KG1 (cell line): ENCODE measurements at regions not wholly inside any gene's neighbourhood (a gene's known extent, or its start where the extent isn't known, plus 50 kb on each side); places are given as distances from the start of the nearest gene placed in this dataset.
"Not testable (repeated sequence)": the region's sequence is repeated elsewhere in the genome, so short reads cannot be mapped to it uniquely, and the experiment has no call there.

Experiments
- DNase-seq: peaks from one replicate; lab custom pipeline; 2025; lab: John Stamatoyannopoulos, UW

GRCh38 chr11:29050962-29051361 lies 942.8 kb downstream of the METTL15 start:
- not testable (repeated sequence) for DNase-seq

DNA sequence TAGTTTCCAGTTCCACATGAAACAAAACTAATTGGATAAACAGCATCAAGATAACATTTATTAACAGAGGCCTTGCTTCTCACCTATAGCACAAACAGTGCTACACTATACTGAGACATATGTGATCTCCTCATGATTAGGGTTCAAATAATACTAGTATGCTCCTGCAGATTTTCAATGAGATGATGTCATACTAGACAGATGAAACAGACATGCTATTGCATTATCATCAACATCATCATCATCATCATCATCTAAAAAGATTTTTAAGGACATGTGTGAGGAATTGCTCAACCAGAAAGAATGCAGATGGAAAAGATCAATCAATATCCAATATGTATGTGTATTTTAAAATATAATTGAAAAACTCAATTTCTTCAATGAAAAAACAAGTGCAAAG lies 932.3 kb downstream of the METTL15 start:
- DNase-seq = no peak

- no peak for DNase-seq
These were observed 924.4 kb downstream of the METTL15 start for GRCh38 chr11:29032384-29033149.

- no peak for DNase-seq
These were observed 921.3 kb downstream of the METTL15 start for GRCh38 chr11:29029452-29029851.

DNA sequence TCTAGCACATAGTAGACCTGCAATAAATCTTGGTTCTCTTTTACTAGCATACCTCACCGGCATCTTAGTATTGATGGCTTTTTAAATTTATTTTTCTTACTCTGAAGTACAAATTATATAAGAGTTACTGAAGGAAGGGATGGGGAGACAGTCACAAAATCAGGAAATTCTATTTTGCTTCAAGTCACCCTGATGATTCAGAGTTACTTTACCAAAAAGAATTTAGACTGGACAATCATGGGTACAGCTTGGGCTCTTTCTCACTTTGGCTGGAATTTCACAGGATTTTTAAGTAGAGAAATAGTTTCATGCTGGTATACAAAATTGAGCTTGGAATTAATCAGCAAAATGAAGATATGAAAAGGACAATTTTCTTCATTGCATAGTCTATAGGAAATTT lies 919.2 kb downstream of the METTL15 start:
- DNase-seq = no peak

DNA sequence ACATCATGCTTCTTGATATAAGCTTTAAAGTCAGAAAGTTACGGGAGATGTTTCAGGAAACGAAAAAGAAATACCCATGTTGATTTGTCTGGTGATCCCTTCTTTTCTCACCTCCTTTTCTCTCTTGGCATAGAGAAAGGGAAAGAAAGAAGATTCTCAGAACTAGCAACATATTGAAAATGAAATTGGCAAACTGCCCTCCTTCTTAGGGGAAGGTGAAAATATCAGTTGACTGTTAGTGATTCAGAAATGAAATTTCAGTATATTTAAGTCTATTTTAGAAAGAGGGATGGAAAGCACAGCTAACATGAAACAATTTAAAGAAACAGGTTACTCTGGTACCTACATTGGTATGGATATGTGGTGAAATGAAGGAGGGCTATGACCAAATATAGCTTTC lies 918.1 kb downstream of the METTL15 start:
- DNase-seq = no peak

DNA sequence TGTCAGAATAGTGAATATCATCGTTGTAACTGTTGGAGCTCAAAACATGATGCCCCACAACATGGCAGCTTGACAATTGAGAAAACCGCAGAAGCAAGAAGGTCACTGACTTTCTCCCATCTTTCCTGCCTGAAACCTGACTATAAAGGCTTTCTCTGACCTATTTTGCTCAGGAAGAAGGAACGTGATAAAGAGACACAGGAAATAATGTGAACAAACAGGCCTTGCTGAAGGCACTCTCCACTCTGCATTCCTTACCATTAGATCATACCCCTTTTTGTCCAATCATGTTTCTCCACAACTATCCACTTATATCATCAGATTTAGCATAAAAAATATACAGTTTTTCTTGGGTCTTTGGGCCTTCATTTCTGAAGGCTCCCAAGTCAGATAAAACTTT lies 916.8 kb downstream of the METTL15 start:
- DNase-seq = no peak

DNA sequence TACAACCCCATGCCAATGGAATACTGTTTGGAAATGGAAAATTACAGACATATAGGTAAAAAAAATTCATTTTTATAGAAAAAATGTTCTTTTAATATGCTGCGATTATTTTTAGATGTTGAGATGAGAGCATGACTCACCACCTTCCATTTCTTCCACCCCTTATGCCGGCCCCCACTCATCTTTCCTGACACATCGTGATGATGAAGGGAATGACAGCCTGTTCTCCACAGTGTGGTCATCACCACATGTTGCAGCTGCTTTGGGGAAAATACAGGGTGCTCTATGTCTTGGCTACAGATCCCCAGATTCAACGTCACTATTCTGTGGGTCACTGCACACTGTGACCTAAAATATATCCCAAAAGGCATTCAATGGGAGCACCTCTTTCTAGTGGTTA lies 916.2 kb downstream of the METTL15 start:
- no peak for DNase-seq

DNA sequence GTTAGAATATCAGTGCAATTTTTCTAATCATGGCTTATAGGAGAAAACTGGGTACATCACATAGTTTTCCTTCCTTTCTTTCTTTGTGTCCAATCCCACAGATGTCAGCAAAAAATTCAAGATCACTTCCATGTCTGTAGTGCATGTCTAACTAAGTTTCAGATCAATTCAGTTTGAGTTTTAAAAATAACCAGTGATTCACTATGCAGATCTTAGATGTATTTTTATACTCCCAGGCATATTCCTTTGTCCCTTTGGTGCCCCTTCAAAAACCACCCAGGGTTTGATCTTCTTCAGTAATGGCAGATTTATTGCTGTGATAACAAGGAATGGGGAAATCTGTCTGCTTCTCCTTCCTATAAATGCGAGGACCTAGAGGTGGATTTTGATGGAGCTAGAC lies 915.6 kb downstream of the METTL15 start:
- no peak for DNase-seq

GRCh38 chr11:29022676-29023075 lies 914.5 kb downstream of the METTL15 start:
- no peak for DNase-seq

GRCh38 chr11:29019960-29020683 lies 911.9 kb downstream of the METTL15 start:
- DNase-seq = no peak

- no peak for DNase-seq
These were observed 910.4 kb downstream of the METTL15 start for GRCh38 chr11:29018631-29019030.

GRCh38 chr11:29017941-29018340 lies 909.8 kb downstream of the METTL15 start:
- DNase-seq = no peak

DNA sequence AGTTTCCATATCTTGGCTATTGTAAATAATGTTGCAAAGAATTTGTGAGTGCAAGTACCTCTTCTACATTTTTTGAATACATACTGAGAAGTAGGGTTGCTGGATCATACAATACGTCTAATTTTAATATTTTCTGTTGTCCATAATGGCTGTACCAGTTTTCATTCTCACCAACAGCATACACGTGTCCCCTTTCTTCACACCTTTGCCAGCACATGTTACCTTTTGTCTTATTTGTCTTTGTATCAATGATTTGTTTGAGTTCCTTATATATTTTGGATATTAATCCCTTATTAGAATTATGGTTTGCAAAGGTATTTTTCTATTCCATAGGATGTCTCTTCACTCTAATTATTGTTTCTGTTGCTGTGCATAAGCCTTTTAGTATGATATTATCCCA lies 904.3 kb downstream of the METTL15 start:
- no peak for DNase-seq

- no peak for DNase-seq
These were observed 901.2 kb downstream of the METTL15 start for GRCh38 chr11:29009426-29009825.

DNA sequence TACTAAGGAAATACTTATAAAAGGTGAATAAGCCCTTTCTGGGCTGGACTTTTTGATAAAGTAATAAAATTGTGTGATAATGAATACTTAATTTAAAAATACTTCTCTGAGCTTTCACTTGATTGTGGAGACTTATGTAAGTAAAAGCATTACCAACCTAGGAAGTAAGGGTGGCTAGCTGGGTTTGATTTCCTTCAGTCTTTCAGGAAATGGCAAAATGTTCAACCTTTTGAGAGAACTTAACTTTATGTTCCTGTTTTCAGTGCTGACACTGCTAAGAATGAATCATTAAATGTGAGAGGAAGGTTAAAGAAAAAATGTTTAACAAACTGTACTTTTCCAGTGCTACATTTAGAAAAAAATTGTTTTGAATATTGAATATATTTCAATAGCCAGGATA lies 900.3 kb downstream of the METTL15 start:
- DNase-seq = no peak

GRCh38 chr11:29006668-29007067 lies 898.5 kb downstream of the METTL15 start:
- DNase-seq = no peak

DNA sequence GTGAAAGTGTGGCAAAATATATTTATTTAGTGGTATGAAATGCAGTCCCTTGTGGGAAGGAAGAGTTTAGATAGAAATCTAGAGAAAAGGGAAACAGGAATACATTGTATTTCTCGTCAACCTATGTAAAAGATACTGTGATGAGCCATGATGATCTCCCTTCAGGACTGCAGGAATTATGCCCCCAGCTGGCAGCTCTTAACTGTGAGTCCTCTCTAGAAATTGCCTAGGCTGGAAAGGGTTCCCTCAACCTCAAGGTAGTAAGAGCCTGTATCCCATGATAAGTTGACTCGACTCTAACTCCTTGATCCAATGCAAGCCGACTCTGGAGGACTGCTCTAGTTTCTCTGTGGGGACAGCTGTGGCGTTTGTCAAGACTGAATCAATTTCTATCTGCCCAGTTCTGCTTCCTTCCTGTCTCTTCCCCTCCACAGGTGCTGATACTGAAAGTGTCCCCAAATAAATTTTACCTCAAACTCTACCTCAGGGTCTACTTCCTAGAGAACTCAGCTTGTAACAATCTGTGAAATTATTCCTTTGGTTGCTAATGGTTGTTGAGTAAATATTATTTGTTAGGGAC lies 897.3 kb downstream of the METTL15 start:
- DNase-seq = no peak

- no peak for DNase-seq
These were observed 894.6 kb downstream of the METTL15 start for GRCh38 chr11:29002816-29003215.

DNA sequence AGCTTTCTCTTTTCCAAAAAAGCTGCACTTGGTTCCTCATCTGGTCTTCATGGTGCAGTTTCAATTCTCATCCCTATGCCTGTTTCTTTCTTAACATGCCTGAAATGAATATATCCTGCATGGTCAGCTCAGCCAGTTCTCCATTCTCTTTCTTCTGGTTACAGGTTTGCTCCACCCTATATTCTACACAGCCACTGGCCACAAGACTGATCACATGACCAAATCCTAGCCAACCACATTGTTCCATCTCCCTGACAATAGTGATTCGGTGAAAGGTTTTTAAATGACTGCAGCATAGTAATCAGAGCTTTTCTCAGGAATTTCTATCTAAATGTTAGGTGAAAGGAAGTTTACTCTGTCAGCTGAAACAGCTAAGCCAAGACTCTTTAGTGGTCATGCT lies 891.4 kb downstream of the METTL15 start:
- DNase-seq = no peak

GRCh38 chr11:28992996-28993395 lies 884.8 kb downstream of the METTL15 start:
- DNase-seq = no peak

DNA sequence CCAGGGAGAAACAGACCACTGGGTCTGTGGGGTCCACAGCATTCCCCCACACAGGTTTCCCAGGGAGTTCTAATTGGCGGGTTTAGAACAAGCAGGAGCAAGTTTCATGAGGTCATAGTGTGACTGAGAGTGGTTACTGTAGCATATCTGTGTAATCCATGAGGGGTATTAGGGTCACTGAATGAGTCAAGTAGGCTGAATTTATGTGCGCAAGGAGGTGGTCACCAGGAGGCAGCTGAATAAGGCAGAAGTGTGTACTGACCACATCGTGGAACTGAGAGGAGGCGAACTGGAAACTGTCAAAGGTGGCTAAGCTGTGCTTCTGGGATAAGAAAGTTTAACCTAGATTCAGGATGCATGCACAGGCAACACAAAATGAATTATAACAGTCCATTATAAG lies 876.0 kb downstream of the METTL15 start:
- no peak for DNase-seq

DNA sequence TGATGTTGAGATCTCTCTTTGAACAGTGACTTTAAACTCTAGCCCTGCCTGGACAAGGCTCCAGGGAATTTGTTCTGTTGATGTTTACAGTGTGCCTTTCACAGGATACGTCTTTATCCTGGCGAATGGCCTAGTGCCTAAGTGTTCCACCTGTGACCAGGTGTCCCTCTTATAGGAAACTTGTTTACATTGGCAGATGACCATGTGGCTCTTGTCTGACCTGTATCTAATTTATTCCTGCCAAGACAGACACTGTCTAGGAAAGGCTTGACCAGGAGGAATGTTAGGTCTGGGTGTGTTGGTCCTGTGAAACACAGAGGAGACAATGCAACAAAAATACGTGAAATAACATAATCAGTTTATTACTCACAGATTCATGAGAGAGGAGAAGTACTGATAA lies 875.6 kb downstream of the METTL15 start:
- DNase-seq = no peak
